ENCODE measurements at regions not wholly inside any gene's neighbourhood (a gene's known extent, or its start where the extent isn't known, plus 50 kb on each side); places are given as distances from the start of the nearest gene placed in this dataset.

- no peak for DNase-seq (ENCODE audit: low spot score)
- BruUV-seq (replicated peaks) = no TSS peak
- Histone ChIP-seq H3K36me3 (ENCODE audit: insufficient read depth, low read length, poor library complexity, severe bottlenecking) (no peaks in the 10 kb centered on the region), H3K4me1 (ENCODE audit: insufficient read depth, low read length, poor library complexity, severe bottlenecking) (no peaks in the 10 kb centered on the region), H3K9me3 (ENCODE audit: low read depth, low read length, poor library complexity, severe bottlenecking) (no peaks in the 10 kb centered on the region), H3K27me3 (replicated peaks; ENCODE audit: insufficient read depth, low read depth, low read length, poor library complexity) (no peaks in the 10 kb centered on the region), H3K27ac (ENCODE audit: low read depth, low read length, poor library complexity, severe bottlenecking) (no peak overlapping the region), H3K4me3 (ENCODE audit: low read depth, low read length, poor library complexity, severe bottlenecking) (no peak overlapping the region)
- CTCF ChIA-PET = no interaction called here
- no peak for TF ChIP-seq CTCF (conservative IDR thresholded peaks at IDR 0.05; ENCODE audit: low read depth, low read length)
- no peak for TF ChIP-seq EZH2 (IDR thresholded peaks at IDR 0.05; ENCODE audit: borderline replicate concordance, low read depth, low read length, poor library complexity, severe bottlenecking)
- intact Hi-C loops (cut with micrococcal nuclease; ENCODE audit: unreplicated experiment) = no loop called here
- POLR2A ChIA-PET (ENCODE audit: low non-redundant PET) = no interaction called here
These were observed 1015.7 kb downstream of the FSTL5 start for GRCh38 chr4:161148051-161148450.

DNA sequence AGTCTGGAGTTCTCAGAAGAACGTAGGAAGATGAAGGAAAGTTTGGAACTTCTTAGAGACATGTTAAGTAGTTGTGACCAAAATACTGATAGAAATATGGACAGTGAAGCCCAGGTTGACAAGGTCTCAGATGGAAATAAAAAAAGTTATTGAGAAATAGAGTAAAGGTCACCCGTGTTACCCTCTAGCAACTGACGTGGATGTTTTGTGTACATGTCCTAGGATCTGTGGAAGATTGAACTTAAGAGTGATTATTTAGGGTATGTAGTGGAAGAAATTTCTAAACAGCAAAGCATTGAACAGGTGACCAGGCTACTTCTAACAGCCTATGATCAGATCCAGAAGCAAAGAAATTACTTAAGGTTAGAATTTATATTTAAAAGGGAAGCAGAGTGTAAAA is 1020.4 kb downstream of the FSTL5 start:
- no peak overlapping the region for H3K4me3 ChIP-seq (ENCODE audit: low read depth, low read length, poor library complexity, severe bottlenecking)
- intact Hi-C loops (cut with micrococcal nuclease; ENCODE audit: unreplicated experiment) = no loop called here
- H3K36me3 ChIP-seq (ENCODE audit: insufficient read depth, low read length, poor library complexity, severe bottlenecking) = no peaks in the 10 kb centered on the region
- TF ChIP-seq EZH2 (IDR thresholded peaks at IDR 0.05; ENCODE audit: borderline replicate concordance, low read depth, low read length, poor library complexity, severe bottlenecking) (no peak), CTCF (conservative IDR thresholded peaks at IDR 0.05; ENCODE audit: low read depth, low read length) (no peak)
- no peak overlapping the region for H3K27ac ChIP-seq (ENCODE audit: low read depth, low read length, poor library complexity, severe bottlenecking)
- no TSS peak for BruUV-seq (replicated peaks)
- no peak for DNase-seq (ENCODE audit: low spot score)
- no peaks in the 10 kb centered on the region for H3K27me3 ChIP-seq (replicated peaks; ENCODE audit: insufficient read depth, low read depth, low read length, poor library complexity)
- ChIA-PET CTCF (no interaction called here), POLR2A (ENCODE audit: low non-redundant PET) (no interaction called here)
- no peaks in the 10 kb centered on the region for H3K4me1 ChIP-seq (ENCODE audit: insufficient read depth, low read length, poor library complexity, severe bottlenecking)
- H3K9me3 ChIP-seq (ENCODE audit: low read depth, low read length, poor library complexity, severe bottlenecking) = no peaks in the 10 kb centered on the region

DNA sequence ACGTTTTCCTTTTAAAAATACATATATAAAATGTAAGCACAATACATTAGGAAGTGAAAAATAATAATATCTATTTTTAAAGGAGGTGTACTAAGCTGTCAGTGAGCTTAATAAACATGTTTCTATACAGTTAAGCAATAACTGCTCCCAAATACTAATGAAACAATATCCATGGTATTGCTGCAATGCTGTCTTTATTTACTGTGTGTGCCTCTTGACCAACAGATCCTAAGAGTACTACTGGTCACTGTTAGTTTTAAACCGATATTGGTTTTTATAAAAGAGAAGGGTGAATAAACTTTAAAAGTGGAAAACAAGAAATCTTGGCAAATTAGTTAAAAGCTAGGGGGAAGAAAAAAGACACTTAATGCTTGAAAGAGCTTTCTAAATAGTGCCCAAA is 1029.0 kb downstream of the FSTL5 start:
- Histone ChIP-seq H3K4me3 (ENCODE audit: low read depth, low read length, poor library complexity, severe bottlenecking) (no peak overlapping the region), H3K4me1 (ENCODE audit: insufficient read depth, low read length, poor library complexity, severe bottlenecking) (no peaks in the 10 kb centered on the region), H3K27me3 (replicated peaks; ENCODE audit: insufficient read depth, low read depth, low read length, poor library complexity) (no peaks in the 10 kb centered on the region), H3K27ac (ENCODE audit: low read depth, low read length, poor library complexity, severe bottlenecking) (no peak overlapping the region), H3K9me3 (ENCODE audit: low read depth, low read length, poor library complexity, severe bottlenecking) (peaks cover 7% of the 10 kb centered on the region), H3K36me3 (ENCODE audit: insufficient read depth, low read length, poor library complexity, severe bottlenecking) (no peaks in the 10 kb centered on the region)
- DNase-seq (ENCODE audit: low spot score) = no peak
- intact Hi-C loops (cut with micrococcal nuclease; ENCODE audit: unreplicated experiment) = no loop called here
- POLR2A ChIA-PET (ENCODE audit: low non-redundant PET) = no interaction called here
- no TSS peak for BruUV-seq (replicated peaks)
- CTCF ChIA-PET = no interaction called here
- no peak for TF ChIP-seq EZH2 (IDR thresholded peaks at IDR 0.05; ENCODE audit: borderline replicate concordance, low read depth, low read length, poor library complexity, severe bottlenecking)
- TF ChIP-seq CTCF (conservative IDR thresholded peaks at IDR 0.05; ENCODE audit: low read depth, low read length) = no peak
